GM21528 (cell line): ENCODE measurements at regions not wholly inside any gene's neighbourhood (a gene's known extent, or its start where the extent isn't known, plus 50 kb on each side); places are given as distances from the start of the nearest gene placed in this dataset.
"Not testable (repeated sequence)": the region's sequence is repeated elsewhere in the genome, so short reads cannot be mapped to it uniquely, and the experiment has no call there.

Source experiments
- ATAC-seq: cut with Tn5 transposase; IDR thresholded peaks from one replicate; pipeline ENCODE4 v1.9.1; 2021; ENCODE audit warnings: mild to moderate bottlenecking, moderate library complexity; ENCODE audit not compliant: unreplicated experiment, low FRiP score

DNA sequence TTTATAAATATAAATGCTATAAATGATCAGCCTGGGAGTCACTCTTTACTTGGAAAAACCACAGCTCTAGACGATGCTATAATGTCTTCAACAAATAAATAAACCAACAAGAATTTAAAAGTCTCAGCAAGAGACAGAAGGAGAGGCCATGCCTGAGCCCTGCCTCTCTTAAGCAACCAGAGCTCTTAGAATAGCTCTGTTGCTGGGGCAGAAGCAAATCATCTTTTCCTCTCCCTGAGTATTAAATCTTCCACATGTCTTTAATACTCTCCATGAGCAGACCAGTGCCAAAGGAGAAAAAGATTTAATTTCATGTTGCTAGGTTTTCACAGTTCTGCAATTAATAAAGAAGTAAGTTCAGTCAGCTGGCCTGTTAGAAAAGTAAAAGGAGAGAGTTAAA lies 408.0 kb upstream of the SLC30A5 start:
- no peak for ATAC-seq

DNA sequence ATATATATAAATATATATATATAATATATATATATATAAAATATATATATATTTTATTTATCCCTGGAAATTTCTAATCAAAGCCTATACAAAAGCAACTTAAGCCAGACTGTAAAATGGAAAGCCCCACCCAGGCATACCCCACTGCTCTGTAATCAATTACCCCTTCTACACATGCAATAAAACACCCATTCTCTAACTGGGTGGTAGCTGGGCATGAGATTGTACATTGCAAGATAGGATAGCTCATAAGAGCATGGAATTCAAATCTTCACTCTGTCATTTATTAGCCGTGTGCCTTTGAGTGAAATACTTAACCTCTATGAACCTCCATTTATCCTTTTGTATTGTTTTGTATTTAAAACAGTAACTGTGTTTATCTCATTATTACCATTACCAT lies 405.3 kb upstream of the SLC30A5 start:
- ATAC-seq, result no peak

DNA sequence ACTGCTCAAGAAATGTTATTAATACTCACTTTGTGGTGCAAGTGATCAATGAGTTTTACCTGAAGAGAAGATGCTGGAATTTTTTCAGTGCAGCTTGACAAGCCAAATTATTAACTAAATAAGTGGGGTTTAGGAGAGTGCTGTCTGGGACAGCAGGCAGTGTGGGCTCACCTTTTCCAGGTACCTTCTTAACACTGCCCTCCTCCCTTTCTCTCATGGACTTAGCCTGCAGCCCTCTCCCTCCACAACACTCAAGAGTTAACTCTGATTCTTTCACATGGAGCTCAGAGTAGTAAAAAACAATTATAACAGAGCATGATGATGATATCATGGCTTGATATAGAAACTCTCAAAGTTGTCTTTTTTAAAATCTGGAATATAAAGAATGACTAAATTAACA lies 404.8 kb upstream of the SLC30A5 start:
- no peak for ATAC-seq

GRCh38 chr5:68691874-68692273 lies 401.9 kb upstream of the SLC30A5 start:
- not testable (repeated sequence) for ATAC-seq

GRCh38 chr5:68698025-68698940 lies 395.5 kb upstream of the SLC30A5 start:
- no peak for ATAC-seq

GRCh38 chr5:68699966-68700365 lies 393.8 kb upstream of the SLC30A5 start:
- no peak for ATAC-seq

GRCh38 chr5:68707575-68707974 lies 386.2 kb upstream of the SLC30A5 start:
- ATAC-seq, result no peak

- ATAC-seq, result no peak
Measured at GRCh38 chr5:68708156-68708841, 385.5 kb upstream of the SLC30A5 start.

- ATAC-seq, result no peak
Measured at GRCh38 chr5:68708842-68709170, 385.0 kb upstream of the SLC30A5 start.

DNA sequence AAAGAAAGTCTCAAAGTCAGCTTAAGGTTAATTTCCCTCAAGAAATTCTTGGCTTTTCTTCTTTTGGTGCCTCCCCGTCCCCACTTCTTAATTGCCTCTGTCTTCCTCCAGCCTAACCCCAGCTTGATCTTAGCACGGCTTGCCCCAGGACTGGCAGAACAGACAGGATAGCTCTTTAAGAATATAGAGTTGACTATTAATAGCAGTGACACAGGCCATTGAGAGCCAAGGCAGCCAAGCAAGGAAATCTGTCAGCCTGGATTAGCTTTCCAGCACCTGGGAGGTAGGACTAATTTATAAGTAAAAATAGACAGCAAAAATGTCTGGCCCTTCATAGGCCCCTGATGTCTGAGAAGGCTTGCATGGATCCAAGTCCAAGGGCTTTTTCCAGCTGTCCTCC lies 384.6 kb upstream of the SLC30A5 start:
- no peak for ATAC-seq

GRCh38 chr5:68710514-68710913 lies 383.3 kb upstream of the SLC30A5 start:
- ATAC-seq, result no peak

DNA sequence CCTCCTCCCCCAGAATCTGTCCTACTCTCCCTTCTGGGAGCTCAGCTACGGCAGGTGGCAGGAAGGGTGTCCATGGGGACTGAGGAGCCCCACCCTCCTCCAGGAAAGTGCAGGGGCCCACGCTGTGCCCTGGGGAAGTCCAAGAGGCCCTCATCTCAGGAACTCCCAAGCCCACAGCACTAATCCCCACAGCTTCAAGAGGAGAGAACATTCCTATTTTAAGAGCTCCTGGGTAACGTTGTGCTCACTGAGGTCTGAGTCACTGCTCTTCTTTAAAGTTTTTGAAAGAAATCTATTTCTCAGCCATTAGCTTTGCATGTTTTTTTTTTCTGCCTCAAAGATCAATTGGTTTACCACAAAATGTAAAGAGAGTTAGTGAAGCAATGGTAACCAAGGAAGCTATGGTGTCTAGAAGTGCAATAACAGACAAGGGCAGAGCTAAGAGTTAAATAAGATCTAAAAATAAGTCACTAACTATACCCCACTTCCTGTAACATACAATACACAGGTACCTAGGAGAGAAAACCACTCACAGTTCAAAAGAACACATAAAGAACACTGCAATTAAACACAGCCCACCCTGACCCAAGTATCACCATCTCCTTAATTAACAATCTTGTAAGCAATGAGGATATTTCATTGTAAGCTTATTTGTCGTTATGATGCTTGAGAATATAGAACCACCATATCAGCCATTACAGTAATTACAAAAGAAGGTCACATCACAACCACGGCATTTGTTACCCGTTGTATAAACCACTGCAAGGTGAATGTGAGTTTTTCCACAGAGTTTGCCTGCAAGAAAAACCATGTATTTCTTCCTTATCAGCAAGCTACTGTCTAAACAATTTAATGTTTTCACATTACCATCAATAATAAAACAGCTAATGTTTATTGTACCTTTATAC lies 382.3 kb upstream of the SLC30A5 start:
- ATAC-seq, result peak; percentile 96

DNA sequence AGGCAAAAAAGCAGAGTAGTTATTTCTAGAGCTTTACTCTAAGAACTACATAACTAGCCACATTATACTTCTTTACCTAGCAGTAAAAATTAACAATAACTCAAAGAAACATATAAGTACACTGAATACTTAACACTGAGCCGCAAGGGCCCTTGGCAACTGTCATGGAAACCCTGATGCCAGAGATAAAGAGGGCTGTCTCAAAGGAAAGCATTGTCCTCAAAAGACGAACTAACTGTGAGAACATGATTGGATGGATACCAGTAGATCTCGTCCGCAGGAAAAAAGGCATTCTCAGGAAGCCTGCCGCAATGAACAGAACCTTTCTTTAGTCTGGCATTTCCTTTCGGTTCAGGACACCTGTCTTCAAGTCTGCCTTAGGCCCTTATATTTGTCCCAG lies 379.0 kb upstream of the SLC30A5 start:
- no peak for ATAC-seq

- no peak for ATAC-seq
Measured at GRCh38 chr5:68720884-68721610, 372.8 kb upstream of the SLC30A5 start.

- no peak for ATAC-seq
Measured at GRCh38 chr5:68722357-68722756, 371.5 kb upstream of the SLC30A5 start.

GRCh38 chr5:68725905-68726683 lies 367.7 kb upstream of the SLC30A5 start:
- ATAC-seq, result no peak

DNA sequence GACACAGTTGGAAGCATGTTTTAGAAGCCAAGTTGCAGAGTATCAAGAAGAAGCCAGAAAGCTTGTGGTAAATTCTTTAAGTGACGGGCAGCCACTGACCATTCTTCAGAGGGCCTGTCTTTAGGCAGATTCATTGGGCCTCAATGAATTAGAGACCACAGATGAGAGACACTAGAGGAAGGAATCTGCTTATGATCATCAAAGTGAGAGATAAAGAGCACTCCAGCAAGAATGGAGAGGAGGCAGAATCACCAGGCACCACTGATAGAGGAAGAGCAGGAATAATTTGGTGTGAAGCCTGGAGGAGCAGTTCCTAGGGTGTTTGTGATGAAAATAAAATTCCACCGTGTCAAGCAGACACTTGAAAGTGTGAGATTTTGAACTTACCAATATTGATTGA lies 365.9 kb upstream of the SLC30A5 start:
- ATAC-seq, result no peak

- no peak for ATAC-seq
Measured at GRCh38 chr5:68729678-68730077, 364.1 kb upstream of the SLC30A5 start.

GRCh38 chr5:68730220-68730978 lies 363.4 kb upstream of the SLC30A5 start:
- ATAC-seq, result no peak
